GM20431 (cell line): ENCODE measurements at regions not wholly inside any gene's neighbourhood (a gene's known extent, or its start where the extent isn't known, plus 50 kb on each side); places are given as distances from the start of the nearest gene placed in this dataset.

Experiments
- in situ Hi-C: fragments of 300-500 bp; cut with MseI, MboI; formaldehyde crosslinking; loops from one replicate; pipeline ENCODE4 v1.15.0; 2020; ENCODE audit warnings: low sequenced_read_pairs; ENCODE audit not compliant: unreplicated experiment

GRCh38 chr21:28444111-28444510, 548.6 kb downstream of the LTN1 start:
- in situ Hi-C loops, result no loop called here

- in situ Hi-C loops, result no loop called here
These were observed 550.1 kb downstream of the LTN1 start for GRCh38 chr21:28442624-28443023.

- in situ Hi-C loops, result no loop called here
These were observed 550.6 kb downstream of the LTN1 start for GRCh38 chr21:28442085-28442484.

- in situ Hi-C loops, result no loop called here
These were observed 552.9 kb downstream of the LTN1 start for GRCh38 chr21:28439788-28440187.

GRCh38 chr21:28439251-28439650, 553.4 kb downstream of the LTN1 start:
- in situ Hi-C loops, result no loop called here

- in situ Hi-C loops, result no loop called here
These were observed 555.6 kb downstream of the LTN1 start for GRCh38 chr21:28437061-28437460.

GRCh38 chr21:28436286-28436932, 556.3 kb downstream of the LTN1 start:
- in situ Hi-C loops, result no loop called here

- in situ Hi-C loops, result no loop called here
These were observed 561.0 kb downstream of the LTN1 start for GRCh38 chr21:28431527-28432200.

GRCh38 chr21:28431022-28431421, 561.7 kb downstream of the LTN1 start:
- in situ Hi-C loops, result no loop called here

GRCh38 chr21:28429161-28429560, 563.5 kb downstream of the LTN1 start:
- in situ Hi-C loops, result no loop called here

GRCh38 chr21:28427394-28428022, 565.2 kb downstream of the LTN1 start:
- in situ Hi-C loops, result no loop called here

GRCh38 chr21:28426545-28426944, 566.1 kb downstream of the LTN1 start:
- in situ Hi-C loops, result no loop called here

GRCh38 chr21:28423521-28424190, 569.0 kb downstream of the LTN1 start:
- in situ Hi-C loops, result no loop called here

GRCh38 chr21:28421716-28422524, 570.8 kb downstream of the LTN1 start:
- in situ Hi-C loops, result no loop called here

- in situ Hi-C loops, result no loop called here
These were observed 572.9 kb downstream of the LTN1 start for GRCh38 chr21:28419811-28420210.

- in situ Hi-C loops, result no loop called here
These were observed 573.8 kb downstream of the LTN1 start for GRCh38 chr21:28418726-28419514.

- in situ Hi-C loops, result no loop called here
These were observed 582.4 kb downstream of the LTN1 start for GRCh38 chr21:28410256-28410655.

GRCh38 chr21:28402616-28402989, 590.1 kb downstream of the LTN1 start:
- in situ Hi-C loops, result no loop called here

- in situ Hi-C loops, result no loop called here
These were observed 595.6 kb downstream of the LTN1 start for GRCh38 chr21:28397040-28397439.
